WERI-Rb-1 (cell line): ENCODE measurements at regions not wholly inside any gene's neighbourhood (a gene's known extent, or its start where the extent isn't known, plus 50 kb on each side); places are given as distances from the start of the nearest gene placed in this dataset.

Experiments used
- DNase-seq: peaks from one replicate; pipeline ENCODE4 v3.0.0-alpha.2; 2020
- H3K27ac ChIP-seq: fragments of 250-450 bp; sonication (Bioruptor Pico); 2 replicates; pipeline ENCODE4 v1.5.1; 2020; ENCODE audit warnings: mild to moderate bottlenecking, moderate library complexity
- H3K27me3 ChIP-seq: fragments of 250-450 bp; sonication (Bioruptor Pico); 2 replicates; pipeline ENCODE4 v1.5.1; 2021; ENCODE audit warnings: mild to moderate bottlenecking, low read depth, moderate library complexity; ENCODE audit not compliant: insufficient read depth, severe bottlenecking
- H3K36me3 ChIP-seq: fragments of 250-450 bp; sonication (Bioruptor Pico); 2 replicates; pipeline ENCODE4 v1.5.1; 2020; ENCODE audit warnings: mild to moderate bottlenecking, moderate library complexity
- H3K4me3 ChIP-seq: 2 replicates; pipeline ENCODE4 v1.5.1; 2011; ENCODE audit warnings: low read depth, mild to moderate bottlenecking, control low read depth, low read length
- H3K9me3 ChIP-seq: fragments of 250-450 bp; sonication (Bioruptor Pico); 2 replicates; pipeline ENCODE4 v1.5.1; 2021; ENCODE audit warnings: mild to moderate bottlenecking, moderate library complexity; ENCODE audit not compliant: severe bottlenecking
- CTCF ChIP-seq: IDR thresholded peaks from 2 replicates; pipeline ENCODE4 v1.5.1; 2011; ENCODE audit warnings: low read depth, mild to moderate bottlenecking, control low read depth, inconsistent platforms, low read length

DNA sequence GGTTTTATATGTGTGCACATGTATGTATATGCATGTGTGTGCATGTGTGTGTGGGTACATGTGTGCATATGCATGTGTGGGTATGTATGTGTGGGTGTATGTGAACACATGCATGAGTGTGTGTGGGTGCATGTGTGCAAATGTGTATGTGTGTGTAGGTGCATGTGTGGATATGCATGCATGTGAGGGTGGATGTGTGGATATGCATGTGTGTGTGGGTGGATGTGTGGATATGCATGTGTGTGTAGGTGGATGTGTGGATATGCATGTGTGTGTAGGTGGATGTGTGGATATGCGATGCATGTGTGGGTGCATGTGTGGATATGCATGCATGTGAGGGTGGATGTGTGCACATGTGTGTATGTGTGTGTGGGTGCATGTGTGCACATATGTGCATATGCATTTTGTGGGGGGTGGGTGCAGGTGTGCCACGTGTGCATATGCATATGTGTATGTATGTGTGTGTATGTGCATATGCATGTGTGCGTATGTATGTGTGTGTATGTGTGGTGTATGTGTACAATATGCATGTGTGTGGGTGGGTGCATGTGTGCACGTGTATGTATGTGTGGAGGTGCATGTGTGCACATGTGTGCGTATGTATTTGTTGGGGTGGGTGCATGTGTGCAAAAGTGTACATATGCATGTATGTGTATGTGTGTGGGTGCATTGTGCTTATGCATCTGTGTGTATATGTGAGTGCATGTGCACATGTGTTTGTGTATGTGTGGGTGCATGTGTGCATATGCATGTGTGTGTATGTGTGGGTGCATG is 144.2 kb downstream of the GAS1 start:
- no peaks in the 10 kb centered on the region for H3K9me3 ChIP-seq
- no peak for TF ChIP-seq CTCF
- H3K36me3 ChIP-seq = no peaks in the 10 kb centered on the region
- H3K27ac ChIP-seq = no peak overlapping the region
- no peak overlapping the region for H3K4me3 ChIP-seq
- no peak for DNase-seq
- H3K27me3 ChIP-seq = peaks cover 48% of the 10 kb centered on the region

- Histone ChIP-seq H3K36me3 (no peaks in the 10 kb centered on the region), H3K27ac (no peak overlapping the region), H3K27me3 (peaks cover 46% of the 10 kb centered on the region), H3K9me3 (no peaks in the 10 kb centered on the region), H3K4me3 (no peak overlapping the region)
- TF ChIP-seq CTCF = no peak
- DNase-seq = no peak
Observed at GRCh38 chr9:86801246-86801645, 146.1 kb downstream of the GAS1 start.

GRCh38 chr9:86800681-86801080 is 146.6 kb downstream of the GAS1 start:
- Histone ChIP-seq H3K27ac (no peak overlapping the region), H3K4me3 (no peak overlapping the region), H3K36me3 (no peaks in the 10 kb centered on the region), H3K9me3 (no peaks in the 10 kb centered on the region), H3K27me3 (peaks cover 48% of the 10 kb centered on the region)
- no peak for DNase-seq
- TF ChIP-seq CTCF = no peak

DNA sequence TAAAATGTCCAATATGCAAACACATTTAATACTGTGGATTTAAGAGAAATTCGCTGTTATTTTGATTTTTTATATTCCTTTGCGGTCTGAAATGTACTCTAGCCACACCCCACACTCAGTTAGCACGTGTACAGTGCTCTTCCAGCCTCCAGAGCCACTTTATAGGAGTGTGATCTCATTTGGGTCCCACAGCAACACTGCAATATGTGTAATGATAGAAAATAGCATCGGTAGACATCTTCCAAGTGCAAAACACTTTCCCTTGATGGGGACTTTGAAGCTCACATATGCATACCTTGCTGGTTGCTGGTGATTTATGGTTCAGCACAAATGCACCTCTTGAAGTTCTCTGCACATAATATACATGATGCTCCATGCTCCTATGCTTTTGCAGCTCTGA is 148.3 kb downstream of the GAS1 start:
- H3K27ac ChIP-seq = no peak overlapping the region
- H3K4me3 ChIP-seq = no peak overlapping the region
- H3K36me3 ChIP-seq = no peaks in the 10 kb centered on the region
- DNase-seq = no peak
- peaks cover 55% of the 10 kb centered on the region for H3K27me3 ChIP-seq
- TF ChIP-seq CTCF = no peak
- H3K9me3 ChIP-seq = no peaks in the 10 kb centered on the region

DNA sequence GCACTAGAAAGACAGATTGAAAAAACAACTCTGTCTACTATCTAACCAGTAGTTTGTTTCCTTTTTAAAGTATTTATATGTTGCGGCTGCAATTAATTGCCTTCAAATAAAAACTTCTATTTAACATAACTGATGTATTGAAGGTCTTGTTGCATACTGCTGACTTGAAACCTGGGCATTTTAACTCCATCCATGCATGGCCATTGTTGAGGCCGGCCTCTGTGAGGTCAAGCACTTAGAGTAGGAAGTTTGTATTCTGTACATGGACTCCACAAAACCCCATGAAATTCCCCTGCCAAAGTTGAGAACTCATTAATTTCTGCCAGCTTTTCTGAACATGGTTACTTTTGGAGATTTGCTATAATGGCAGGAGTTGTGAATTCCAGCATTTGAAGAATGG is 150.6 kb downstream of the GAS1 start:
- DNase-seq = no peak
- H3K27ac ChIP-seq = no peak overlapping the region
- no peaks in the 10 kb centered on the region for H3K9me3 ChIP-seq
- no peak overlapping the region for H3K4me3 ChIP-seq
- H3K27me3 ChIP-seq = peaks cover 57% of the 10 kb centered on the region
- no peaks in the 10 kb centered on the region for H3K36me3 ChIP-seq
- no peak for TF ChIP-seq CTCF
